ENCODE measurements at regions not wholly inside any gene's neighbourhood (a gene's known extent, or its start where the extent isn't known, plus 50 kb on each side); places are given as distances from the start of the nearest gene placed in this dataset.

DNA sequence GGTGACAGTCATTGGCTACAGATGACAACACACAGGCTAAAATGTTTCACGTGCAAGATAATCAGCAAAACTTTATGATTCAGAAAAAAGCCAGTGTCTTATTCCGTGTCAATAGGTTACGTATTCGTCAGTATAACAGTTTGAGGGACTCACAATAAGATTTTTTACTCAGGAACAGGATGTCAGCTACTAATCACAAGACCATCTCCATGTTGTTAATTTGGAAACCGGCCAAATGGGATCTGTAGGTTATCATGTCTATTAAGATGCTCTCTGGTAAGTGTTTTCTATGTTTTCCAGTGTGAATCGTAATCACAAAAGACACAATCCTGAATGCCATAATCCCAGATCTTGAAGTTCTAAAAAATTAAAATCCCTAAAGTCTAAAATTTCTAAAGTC, 197.3 kb downstream of the ETV1 start:
- no peak overlapping the region for H2BK15ac ChIP-seq (replicated peaks; ENCODE audit: low read depth)
- no peaks in the 10 kb centered on the region for H3K36me3 ChIP-seq (ENCODE audit: control insufficient read depth, insufficient read depth, low read length)
- H2BK120ac ChIP-seq (ENCODE audit: low read depth, low read length): no peak overlapping the region
- H3K4ac ChIP-seq (ENCODE audit: low read depth, low read length): no peak overlapping the region
- no peaks in the 10 kb centered on the region for H3K79me2 ChIP-seq (ENCODE audit: control insufficient read depth, insufficient read depth, low read length)
- no peaks in the 10 kb centered on the region for H3K27me3 ChIP-seq (ENCODE audit: insufficient read depth, low read length, poor library complexity)
- H3K27ac ChIP-seq (ENCODE audit: low read depth, low read length): no peak overlapping the region
- H3K9ac ChIP-seq (ENCODE audit: low read length): no peak overlapping the region
- no peak overlapping the region for H2AK5ac ChIP-seq (ENCODE audit: low read length)
- no peak overlapping the region for H3K56ac ChIP-seq (ENCODE audit: low read length)
- H3K23ac ChIP-seq (ENCODE audit: low read length): no peak overlapping the region
- H4K5ac ChIP-seq (ENCODE audit: low read length): no peak overlapping the region
- WGBS (ENCODE audit: extremely low coverage, insufficient coverage, low lambda C conversion rate): no CpG with 5 or more reads among the region's 6 CpGs
- no peak overlapping the region for H4K8ac ChIP-seq (ENCODE audit: low read depth, low read length)
- H3K4me3 ChIP-seq (ENCODE audit: low read length): no peak overlapping the region
- no peak for DNase-seq
- H3K79me1 ChIP-seq (ENCODE audit: low read length): no peaks in the 10 kb centered on the region
- no peak overlapping the region for H2BK5ac ChIP-seq (ENCODE audit: low read length)
- H3K4me1 ChIP-seq (ENCODE audit: control insufficient read depth, low read depth, low read length): no peaks in the 10 kb centered on the region
- H3K18ac ChIP-seq (ENCODE audit: low read length): no peak overlapping the region
- no peak overlapping the region for H3K4me2 ChIP-seq (ENCODE audit: low read length)

- Histone ChIP-seq H4K5ac (ENCODE audit: low read length) (no peak overlapping the region), H2AK5ac (ENCODE audit: low read length) (no peak overlapping the region), H3K23ac (ENCODE audit: low read length) (no peak overlapping the region), H2BK15ac (replicated peaks; ENCODE audit: low read depth) (no peak overlapping the region), H3K79me2 (ENCODE audit: control insufficient read depth, insufficient read depth, low read length) (no peaks in the 10 kb centered on the region), H2BK120ac (ENCODE audit: low read depth, low read length) (no peak overlapping the region), H3K36me3 (ENCODE audit: control insufficient read depth, insufficient read depth, low read length) (no peaks in the 10 kb centered on the region), H3K4me2 (ENCODE audit: low read length) (no peak overlapping the region), H3K4me1 (ENCODE audit: control insufficient read depth, low read depth, low read length) (no peaks in the 10 kb centered on the region), H3K27ac (ENCODE audit: low read depth, low read length) (no peak overlapping the region), H3K27me3 (ENCODE audit: insufficient read depth, low read length, poor library complexity) (no peaks in the 10 kb centered on the region), H3K4me3 (ENCODE audit: low read length) (no peak overlapping the region), H2BK5ac (ENCODE audit: low read length) (no peak overlapping the region), H3K18ac (ENCODE audit: low read length) (no peak overlapping the region), H4K8ac (ENCODE audit: low read depth, low read length) (no peak overlapping the region), H3K56ac (ENCODE audit: low read length) (no peak overlapping the region), H3K9ac (ENCODE audit: low read length) (no peak overlapping the region), H3K79me1 (ENCODE audit: low read length) (no peaks in the 10 kb centered on the region), H3K4ac (ENCODE audit: low read depth, low read length) (no peak overlapping the region)
- no peak for DNase-seq
- WGBS (ENCODE audit: extremely low coverage, insufficient coverage, low lambda C conversion rate): no CpG with 5 or more reads among the region's 4 CpGs
Observed at GRCh38 chr7:13793926-13794325, 195.5 kb downstream of the ETV1 start.

- Histone ChIP-seq H3K56ac (ENCODE audit: low read length) (no peak overlapping the region), H2BK5ac (ENCODE audit: low read length) (no peak overlapping the region), H3K4me1 (ENCODE audit: control insufficient read depth, low read depth, low read length) (no peaks in the 10 kb centered on the region), H3K27ac (ENCODE audit: low read depth, low read length) (no peak overlapping the region), H3K9ac (ENCODE audit: low read length) (no peak overlapping the region), H4K8ac (ENCODE audit: low read depth, low read length) (peak overlapping the region; percentile 76), H3K4me2 (ENCODE audit: low read length) (no peak overlapping the region), H3K36me3 (ENCODE audit: control insufficient read depth, insufficient read depth, low read length) (no peaks in the 10 kb centered on the region), H3K4me3 (ENCODE audit: low read length) (no peak overlapping the region), H3K27me3 (ENCODE audit: insufficient read depth, low read length, poor library complexity) (no peaks in the 10 kb centered on the region), H2BK15ac (replicated peaks; ENCODE audit: low read depth) (no peak overlapping the region), H3K79me2 (ENCODE audit: control insufficient read depth, insufficient read depth, low read length) (no peaks in the 10 kb centered on the region), H2AK5ac (ENCODE audit: low read length) (no peak overlapping the region), H3K23ac (ENCODE audit: low read length) (no peak overlapping the region), H3K4ac (ENCODE audit: low read depth, low read length) (no peak overlapping the region), H3K18ac (ENCODE audit: low read length) (no peak overlapping the region), H4K5ac (ENCODE audit: low read length) (no peak overlapping the region), H3K79me1 (ENCODE audit: low read length) (no peaks in the 10 kb centered on the region), H2BK120ac (ENCODE audit: low read depth, low read length) (no peak overlapping the region)
- DNase-seq: no peak
- no CpG with 5 or more reads among the region's 2 CpGs for WGBS (ENCODE audit: extremely low coverage, insufficient coverage, low lambda C conversion rate)
Observed at GRCh38 chr7:13794581-13794980, 194.9 kb downstream of the ETV1 start.

DNA sequence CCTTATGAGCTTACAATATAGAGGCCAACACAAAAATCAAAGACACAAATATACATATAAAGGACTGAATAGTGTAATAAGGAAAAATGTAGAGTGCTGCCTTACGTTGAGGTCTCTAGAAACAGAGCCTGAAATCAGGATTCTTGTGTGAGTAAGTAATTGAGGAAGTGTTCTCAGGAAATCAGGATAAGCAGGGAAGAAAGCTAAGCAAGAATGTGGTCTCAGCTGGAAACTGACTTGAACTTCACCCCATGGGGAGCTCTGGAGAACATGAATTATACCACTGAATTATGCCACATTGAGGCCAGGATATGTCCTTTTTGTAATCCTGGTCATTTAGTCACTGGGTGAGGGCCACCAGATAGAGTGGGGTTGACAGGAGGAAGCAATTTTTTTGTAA, 191.9 kb downstream of the ETV1 start:
- H3K56ac ChIP-seq (ENCODE audit: low read length): no peak overlapping the region
- no peak overlapping the region for H2BK5ac ChIP-seq (ENCODE audit: low read length)
- H4K5ac ChIP-seq (ENCODE audit: low read length): no peak overlapping the region
- no peak overlapping the region for H3K23ac ChIP-seq (ENCODE audit: low read length)
- H3K27ac ChIP-seq (ENCODE audit: low read depth, low read length): no peak overlapping the region
- no peak overlapping the region for H2AK5ac ChIP-seq (ENCODE audit: low read length)
- no peaks in the 10 kb centered on the region for H3K27me3 ChIP-seq (ENCODE audit: insufficient read depth, low read length, poor library complexity)
- H3K9ac ChIP-seq (ENCODE audit: low read length): no peak overlapping the region
- no peaks in the 10 kb centered on the region for H3K36me3 ChIP-seq (ENCODE audit: control insufficient read depth, insufficient read depth, low read length)
- H3K4me2 ChIP-seq (ENCODE audit: low read length): no peak overlapping the region
- peak; percentile 67 for DNase-seq
- H4K8ac ChIP-seq (ENCODE audit: low read depth, low read length): peak overlapping the region; percentile 96
- H3K79me1 ChIP-seq (ENCODE audit: low read length): no peaks in the 10 kb centered on the region
- H2BK15ac ChIP-seq (replicated peaks; ENCODE audit: low read depth): no peak overlapping the region
- no peak overlapping the region for H3K4me3 ChIP-seq (ENCODE audit: low read length)
- no peaks in the 10 kb centered on the region for H3K79me2 ChIP-seq (ENCODE audit: control insufficient read depth, insufficient read depth, low read length)
- H3K4ac ChIP-seq (ENCODE audit: low read depth, low read length): no peak overlapping the region
- H3K18ac ChIP-seq (ENCODE audit: low read length): peak overlapping the region; percentile 5
- H3K4me1 ChIP-seq (ENCODE audit: control insufficient read depth, low read depth, low read length): no peaks in the 10 kb centered on the region
- no peak overlapping the region for H2BK120ac ChIP-seq (ENCODE audit: low read depth, low read length)
- WGBS (ENCODE audit: extremely low coverage, insufficient coverage, low lambda C conversion rate): no CpG with 5 or more reads among the region's 1 CpG

DNA sequence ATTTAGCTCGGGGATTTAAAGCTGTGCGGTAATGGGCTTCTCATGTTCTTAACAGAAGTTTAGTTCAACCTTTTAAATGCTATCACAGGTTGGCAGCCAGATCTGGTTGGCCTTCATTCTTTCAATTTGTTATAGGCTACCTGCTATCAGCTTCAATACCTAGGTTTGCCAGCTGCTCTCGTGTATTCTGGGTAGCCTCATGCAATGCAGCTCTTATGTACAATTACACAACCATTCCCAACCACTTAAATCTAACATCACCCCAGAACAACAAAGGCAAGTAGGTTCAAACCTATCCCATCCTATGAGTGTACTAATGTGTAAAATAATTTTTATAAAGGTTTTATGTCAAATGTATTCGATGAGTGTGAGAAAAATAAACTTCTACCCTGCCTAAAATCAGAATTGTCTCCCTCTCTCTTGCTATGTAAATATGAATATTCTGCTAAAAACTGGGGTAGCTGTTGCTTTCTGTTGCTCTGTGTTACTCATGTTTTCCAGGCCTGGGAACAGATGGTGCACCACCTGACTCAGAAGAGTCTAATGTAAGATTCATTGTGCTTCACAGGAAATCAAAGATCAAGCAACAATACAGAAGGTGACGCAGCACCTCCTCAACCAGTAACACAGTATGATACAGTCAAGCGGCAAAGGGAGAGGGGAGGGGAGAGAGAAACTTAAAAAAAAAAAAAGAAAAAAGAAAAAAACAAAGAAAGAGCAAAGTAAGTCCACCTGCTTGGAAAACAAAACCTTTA, 188.6 kb downstream of the ETV1 start:
- Histone ChIP-seq H4K8ac (ENCODE audit: low read depth, low read length) (no peak overlapping the region), H2BK120ac (ENCODE audit: low read depth, low read length) (no peak overlapping the region), H3K4me1 (ENCODE audit: control insufficient read depth, low read depth, low read length) (no peaks in the 10 kb centered on the region), H3K79me2 (ENCODE audit: control insufficient read depth, insufficient read depth, low read length) (no peaks in the 10 kb centered on the region), H2BK5ac (ENCODE audit: low read length) (no peak overlapping the region), H3K18ac (ENCODE audit: low read length) (no peak overlapping the region), H3K9ac (ENCODE audit: low read length) (no peak overlapping the region), H3K4me2 (ENCODE audit: low read length) (no peak overlapping the region), H3K27ac (ENCODE audit: low read depth, low read length) (no peak overlapping the region), H3K4me3 (ENCODE audit: low read length) (no peak overlapping the region), H3K27me3 (ENCODE audit: insufficient read depth, low read length, poor library complexity) (no peaks in the 10 kb centered on the region), H2BK15ac (replicated peaks; ENCODE audit: low read depth) (no peak overlapping the region), H2AK5ac (ENCODE audit: low read length) (no peak overlapping the region), H4K5ac (ENCODE audit: low read length) (no peak overlapping the region), H3K79me1 (ENCODE audit: low read length) (no peaks in the 10 kb centered on the region), H3K36me3 (ENCODE audit: control insufficient read depth, insufficient read depth, low read length) (no peaks in the 10 kb centered on the region), H3K23ac (ENCODE audit: low read length) (no peak overlapping the region), H3K4ac (ENCODE audit: low read depth, low read length) (no peak overlapping the region), H3K56ac (ENCODE audit: low read length) (no peak overlapping the region)
- WGBS (ENCODE audit: extremely low coverage, insufficient coverage, low lambda C conversion rate): no CpG with 5 or more reads among the region's 6 CpGs
- no peak for DNase-seq

GRCh38 chr7:13801669-13802068, 187.8 kb downstream of the ETV1 start:
- Histone ChIP-seq H3K56ac (ENCODE audit: low read length) (no peak overlapping the region), H3K23ac (ENCODE audit: low read length) (no peak overlapping the region), H2BK15ac (replicated peaks; ENCODE audit: low read depth) (no peak overlapping the region), H3K4me1 (ENCODE audit: control insufficient read depth, low read depth, low read length) (no peaks in the 10 kb centered on the region), H3K9ac (ENCODE audit: low read length) (no peak overlapping the region), H3K4ac (ENCODE audit: low read depth, low read length) (no peak overlapping the region), H3K4me2 (ENCODE audit: low read length) (no peak overlapping the region), H2BK5ac (ENCODE audit: low read length) (no peak overlapping the region), H2BK120ac (ENCODE audit: low read depth, low read length) (no peak overlapping the region), H4K8ac (ENCODE audit: low read depth, low read length) (no peak overlapping the region), H3K4me3 (ENCODE audit: low read length) (no peak overlapping the region), H3K18ac (ENCODE audit: low read length) (no peak overlapping the region), H4K5ac (ENCODE audit: low read length) (no peak overlapping the region), H3K36me3 (ENCODE audit: control insufficient read depth, insufficient read depth, low read length) (no peaks in the 10 kb centered on the region), H3K79me2 (ENCODE audit: control insufficient read depth, insufficient read depth, low read length) (no peaks in the 10 kb centered on the region), H2AK5ac (ENCODE audit: low read length) (no peak overlapping the region), H3K79me1 (ENCODE audit: low read length) (no peaks in the 10 kb centered on the region), H3K27ac (ENCODE audit: low read depth, low read length) (no peak overlapping the region), H3K27me3 (ENCODE audit: insufficient read depth, low read length, poor library complexity) (no peaks in the 10 kb centered on the region)
- no CpG with 5 or more reads among the region's 1 CpG for WGBS (ENCODE audit: extremely low coverage, insufficient coverage, low lambda C conversion rate)
- DNase-seq: no peak

All from mesendoderm (in vitro differentiated cells).